Gastrocnemius medialis (tissue), 4 donors: ENCODE measurements at regions not wholly inside any gene's neighbourhood (a gene's known extent, or its start where the extent isn't known, plus 50 kb on each side); places are given as distances from the start of the nearest gene placed in this dataset.

Experiments used
- ATAC-seq, 2 donors: fragments of 150-250 bp; one replicate each; pipeline ENCODE4 v1.9.1; 2016
- DNase-seq, 2 donors: peaks; one replicate each; pipeline ENCODE4 v3.0.0-alpha.2; 2019
- H3K27ac ChIP-seq, 4 donors: fragments of 200-600 bp; sonication (generic); 1 replicate in 1 of 4; 2 replicates in 3 of 4; pipeline ENCODE4 v1.5.1; 2016 to 2018; ENCODE audit warnings: mild to moderate bottlenecking in 2 of 4, moderate library complexity in 1 of 4
- H3K27me3 ChIP-seq, 3 donors: fragments of 200-600 bp; sonication (generic) in 2 of 3; 1 replicate in 1 of 3; 2 replicates in 2 of 3; pipeline versions ENCODE4 v1.5.1 to v1.6.0; 2016 to 2019; ENCODE audit warnings: mild to moderate bottlenecking in 1 of 3, moderate library complexity in 1 of 3
- H3K36me3 ChIP-seq, 2 donors: fragments of 200-600 bp; sonication (generic) in 1 of 2; one replicate each; pipeline ENCODE4 v1.5.1; 2017 to 2018
- H3K4me1 ChIP-seq, 2 donors: fragments of 200-600 bp; sonication (generic) in 1 of 2; one replicate each; pipeline ENCODE4 v1.5.1; 2016 to 2017; ENCODE audit warnings: mild to moderate bottlenecking in 2 of 2
- H3K4me3 ChIP-seq, 4 donors: fragments of 200-600 bp; sonication (generic) in 3 of 4; 1 replicate in 1 of 4; 2 replicates in 3 of 4; pipeline ENCODE4 v1.5.1; 2016 to 2019; ENCODE audit warnings: mild to moderate bottlenecking in 2 of 4
- H3K9me3 ChIP-seq, 3 donors: fragments of 200-600 bp; sonication (generic) in 2 of 3; 1 replicate in 1 of 3; 2 replicates in 2 of 3; pipeline ENCODE4 v1.5.1; 2016 to 2019
- CTCF ChIP-seq, 5 experiments: fragments of 450-650 bp in 3 of 5; fragments of 200-600 bp in 2 of 5; sonication (generic) in 2 of 5; IDR thresholded peaks in 4 of 5; conservative IDR thresholded peaks in 1 of 5; 1 replicate in 4 of 5; 2 replicates in 1 of 5; pipeline ENCODE4 v1.5.1; 2016 to 2019; ENCODE audit warnings: antibody characterized with exemption in 5 of 5, mild to moderate bottlenecking in 3 of 5, moderate library complexity in 3 of 5
- POLR2A ChIP-seq, 2 donors: fragments of 450-650 bp; IDR thresholded peaks; one replicate each; pipeline ENCODE4 v1.6.1; 2017; ENCODE audit warnings: antibody characterized with exemption in 2 of 2, mild to moderate bottlenecking in 2 of 2, moderate library complexity in 2 of 2
- in situ Hi-C, 4 donors: fragments of 200-750 bp; cut with MboI; loops; one replicate each; pipeline versions ENCODE4 v1.15.0 to v1.8.0; 2017; ENCODE audit warnings: low sequenced_read_pairs in 4 of 4
- intact Hi-C: fragments of 100-400 bp; cut with DNase I; formaldehyde crosslinking; loops from one replicate; pipeline ENCODE4 v1.15.1; 2023; ENCODE audit warnings: low total_unique reads

DNA sequence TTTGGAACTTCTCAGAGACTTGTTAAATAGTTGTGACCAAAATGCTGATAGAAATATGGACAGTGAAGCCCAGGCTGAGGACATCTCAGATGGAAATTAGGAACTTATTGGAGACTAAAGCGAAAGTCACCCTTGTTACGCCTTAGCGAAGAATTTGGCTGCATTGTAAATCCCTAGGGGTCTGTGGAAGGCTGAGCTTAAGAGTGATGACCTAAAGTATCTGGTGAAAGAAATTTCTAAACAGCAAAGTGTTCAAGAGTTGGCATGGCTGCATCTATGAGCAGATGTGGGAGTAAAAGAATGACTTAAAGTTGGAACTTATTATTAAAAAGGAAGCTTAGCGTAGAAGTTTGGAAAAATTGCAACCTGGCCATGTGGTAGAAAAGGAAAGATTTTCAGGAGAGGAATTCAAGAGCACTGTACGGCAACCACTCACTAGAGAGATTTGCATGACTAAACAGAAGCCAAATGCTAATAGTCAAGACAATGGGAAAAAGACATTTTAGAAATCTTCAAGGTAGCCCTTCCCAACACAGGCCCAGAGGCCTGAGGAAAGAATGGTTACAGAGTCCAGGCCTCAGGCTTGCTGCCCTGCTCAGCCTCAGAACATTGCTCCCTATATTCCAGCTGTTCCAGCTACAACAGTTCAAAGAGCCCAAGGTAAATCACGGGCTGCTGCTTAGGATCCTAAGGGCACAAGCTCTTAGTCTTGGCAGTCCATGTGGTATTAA, 61.6 kb upstream of the TNFRSF21 start:
- in situ Hi-C loops: no loop called here
- no peak for ATAC-seq
- no peaks in the 10 kb centered on the region for H3K9me3 ChIP-seq

DNA sequence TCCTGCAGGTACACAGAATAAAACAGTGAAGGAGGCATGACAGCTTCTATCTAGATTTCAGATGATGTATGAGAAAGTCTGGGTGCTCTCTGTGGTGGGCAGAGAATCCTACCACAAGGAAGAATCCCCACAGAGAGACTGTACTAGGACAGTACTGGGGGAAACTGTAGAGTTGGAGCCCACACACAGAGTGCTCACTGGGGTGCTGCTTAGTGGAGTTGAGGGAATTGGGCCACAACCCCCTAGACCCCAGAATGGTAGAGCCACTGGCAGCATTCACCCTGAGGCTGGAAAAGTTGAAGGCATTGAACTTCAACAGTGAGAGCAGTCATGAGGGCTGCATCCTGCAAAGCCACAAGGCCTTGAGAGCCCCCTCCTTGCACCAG, 62.2 kb upstream of the TNFRSF21 start:
- Histone ChIP-seq H3K4me3 (no peak overlapping the region), H3K36me3 (no peaks in the 10 kb centered on the region), H3K27me3 (no peaks in the 10 kb centered on the region), H3K4me1 (no peaks in the 10 kb centered on the region), H3K27ac (no peak overlapping the region), H3K9me3 (no peaks in the 10 kb centered on the region)
- intact Hi-C loops (no loop called here), in situ Hi-C loops (no loop called here)
- TF ChIP-seq CTCF (IDR thresholded peaks at IDR 0.05 in 4 of 5, conservative IDR thresholded peaks at IDR 0.05 in 1 of 5) (no peak), POLR2A (IDR thresholded peaks at IDR 0.05) (no peak)
- DNase-seq (no peak), ATAC-seq (no peak)

More for the DNA sequence above, 61.6 kb upstream of the TNFRSF21 start:
- no peaks in the 10 kb centered on the region for H3K27me3 ChIP-seq
- no peak overlapping the region for H3K4me3 ChIP-seq
- no peak for TF ChIP-seq POLR2A (IDR thresholded peaks at IDR 0.05)
- TF ChIP-seq CTCF (IDR thresholded peaks at IDR 0.05 in 4 of 5, conservative IDR thresholded peaks at IDR 0.05 in 1 of 5): no peak
- no peak for DNase-seq
- no peaks in the 10 kb centered on the region for H3K36me3 ChIP-seq
- no peak overlapping the region for H3K27ac ChIP-seq
- no peaks in the 10 kb centered on the region for H3K4me1 ChIP-seq
- intact Hi-C loops: no loop called here

DNA sequence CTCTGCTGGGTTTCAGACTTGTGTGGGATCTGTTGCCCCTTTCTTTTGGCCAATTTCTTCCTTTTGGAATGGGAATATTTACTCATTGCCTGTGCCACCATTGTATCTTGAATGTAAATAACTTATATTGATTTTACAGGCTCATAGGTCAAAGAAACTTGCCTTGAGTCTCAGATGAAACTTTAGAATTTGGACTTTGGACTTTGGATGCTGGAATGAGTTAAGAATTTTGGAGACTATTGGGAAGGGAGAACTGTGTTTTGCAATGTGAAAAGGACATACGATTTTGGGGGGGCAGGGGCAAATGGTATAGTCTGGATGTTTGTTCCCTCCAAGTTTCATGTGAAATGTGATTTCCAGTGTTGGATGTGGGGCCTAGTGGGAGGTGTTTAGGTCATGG, 62.6 kb upstream of the TNFRSF21 start:
- TF ChIP-seq POLR2A (IDR thresholded peaks at IDR 0.05) (no peak), CTCF (IDR thresholded peaks at IDR 0.05 in 4 of 5, conservative IDR thresholded peaks at IDR 0.05 in 1 of 5) (no peak)
- H3K36me3 ChIP-seq: no peaks in the 10 kb centered on the region
- H3K9me3 ChIP-seq: no peaks in the 10 kb centered on the region
- no peak overlapping the region for H3K27ac ChIP-seq
- DNase-seq (no peak), ATAC-seq (no peak)
- no peaks in the 10 kb centered on the region for H3K4me1 ChIP-seq
- H3K4me3 ChIP-seq: no peak overlapping the region
- H3K27me3 ChIP-seq: no peaks in the 10 kb centered on the region
- intact Hi-C loops: no loop called here
- in situ Hi-C loops: no loop called here

- TF ChIP-seq CTCF (IDR thresholded peaks at IDR 0.05 in 4 of 5, conservative IDR thresholded peaks at IDR 0.05 in 1 of 5) (no peak), POLR2A (IDR thresholded peaks at IDR 0.05) (no peak)
- Histone ChIP-seq H3K4me3 (no peak overlapping the region), H3K4me1 (no peaks in the 10 kb centered on the region), H3K27ac (no peak overlapping the region), H3K9me3 (no peaks in the 10 kb centered on the region), H3K36me3 (no peaks in the 10 kb centered on the region), H3K27me3 (no peaks in the 10 kb centered on the region)
- DNase-seq: no peak
- in situ Hi-C loops: no loop called here
- intact Hi-C loops: no loop called here
- ATAC-seq: no peak
Measured at GRCh38 chr6:47375426-47375825, 65.7 kb upstream of the TNFRSF21 start.

DNA sequence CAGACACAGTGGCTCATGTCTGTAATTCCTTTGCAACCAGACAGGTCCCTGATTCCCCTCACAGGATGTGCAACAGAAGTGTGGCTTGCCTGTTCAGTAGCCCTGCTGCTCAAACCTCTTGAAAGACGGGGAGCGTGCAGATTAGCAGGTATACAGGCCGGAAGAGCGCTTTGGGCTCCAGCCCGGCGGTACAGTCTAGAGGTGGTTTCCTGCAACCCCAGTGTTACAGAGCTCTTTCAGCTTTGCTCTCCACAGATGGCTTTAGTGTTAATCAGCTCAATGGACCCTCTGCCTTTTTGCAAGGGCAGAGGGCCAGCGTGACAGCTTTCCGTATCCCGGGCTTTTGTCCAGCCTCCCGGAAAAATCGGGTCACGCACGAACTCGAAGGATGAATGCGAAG, 67.2 kb upstream of the TNFRSF21 start:
- no peak for ATAC-seq
- no peak for TF ChIP-seq POLR2A (IDR thresholded peaks at IDR 0.05)
- TF ChIP-seq CTCF (IDR thresholded peaks at IDR 0.05 in 4 of 5, conservative IDR thresholded peaks at IDR 0.05 in 1 of 5): no peak
- intact Hi-C loops (no loop called here), in situ Hi-C loops (no loop called here)
- Histone ChIP-seq H3K27me3 (no peaks in the 10 kb centered on the region), H3K4me1 (no peaks in the 10 kb centered on the region), H3K9me3 (no peaks in the 10 kb centered on the region), H3K4me3 (no peak overlapping the region), H3K36me3 (no peaks in the 10 kb centered on the region), H3K27ac (no peak overlapping the region)
- DNase-seq: no peak
